ENCODE measurements at regions not wholly inside any gene's neighbourhood (a gene's known extent, or its start where the extent isn't known, plus 50 kb on each side); places are given as distances from the start of the nearest gene placed in this dataset.

DNA sequence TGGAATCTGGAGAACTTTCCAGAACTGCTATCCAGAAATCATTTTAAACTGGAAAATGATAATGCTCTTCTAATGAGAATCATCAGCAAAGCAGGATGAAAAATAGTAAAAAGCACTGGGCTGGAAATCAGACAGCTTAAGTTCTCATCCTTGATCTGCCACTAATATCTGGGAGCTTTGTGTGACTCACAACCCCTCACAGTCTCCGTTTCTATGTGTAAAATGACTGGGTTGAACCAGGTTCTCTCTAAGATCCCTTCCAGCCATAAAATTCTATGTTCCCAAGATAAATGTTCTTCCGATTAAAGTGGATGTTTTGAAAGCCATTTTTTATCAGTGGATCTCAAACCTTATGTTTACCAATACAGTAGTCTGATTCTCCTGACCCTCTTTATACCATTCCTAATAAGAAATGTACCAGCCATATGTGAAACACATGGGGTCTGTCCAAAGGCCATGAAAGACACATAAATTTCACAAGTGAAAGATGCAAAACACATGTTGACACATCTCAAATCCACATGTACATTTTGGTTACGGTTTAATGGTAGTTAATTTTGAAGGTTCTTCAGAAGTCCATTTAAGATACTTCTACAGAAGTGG, 188.8 kb downstream of the EN1 start:
- no peak for DNase-seq

DNA sequence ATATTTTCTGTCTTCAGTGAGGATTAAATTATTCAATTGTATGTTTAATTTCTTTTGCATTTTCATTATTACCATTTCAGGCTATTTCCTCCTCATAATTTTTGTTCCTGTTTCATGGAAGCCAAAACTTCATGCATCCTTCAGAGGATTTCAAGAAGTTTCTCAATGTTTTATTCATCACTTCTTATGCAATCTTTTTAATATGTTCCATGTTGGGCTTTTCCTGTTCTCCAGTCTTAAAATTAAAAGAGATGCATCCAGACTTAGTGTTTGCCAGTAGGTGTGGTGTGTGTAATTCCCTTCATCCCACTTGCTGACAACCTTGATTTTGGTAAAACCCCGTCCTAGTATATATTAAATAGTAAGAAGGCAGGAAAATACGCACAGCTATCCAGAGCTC, 190.0 kb downstream of the EN1 start:
- no peak for DNase-seq

DNA sequence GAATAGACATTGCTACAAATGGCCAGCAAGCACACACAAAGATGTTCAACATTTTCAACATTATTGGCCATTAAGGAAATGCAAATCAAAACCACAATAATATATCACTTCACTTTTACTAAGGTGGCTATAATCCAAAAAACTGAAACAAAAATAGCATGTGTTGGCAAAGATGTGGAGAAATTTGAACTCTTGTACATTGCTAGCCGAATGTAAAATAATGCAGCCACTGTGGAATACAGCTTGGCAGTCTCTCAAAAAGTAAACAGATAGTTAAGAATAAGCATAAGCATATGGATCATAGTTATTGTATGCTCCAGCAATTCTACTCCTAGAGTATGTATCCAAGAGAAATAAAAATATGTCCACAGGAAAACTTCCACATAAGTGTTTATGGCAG, 192.5 kb downstream of the EN1 start:
- DNase-seq: no peak

GRCh38 chr2:118650327-118650726, 197.1 kb downstream of the EN1 start:
- no peak for DNase-seq

DNA sequence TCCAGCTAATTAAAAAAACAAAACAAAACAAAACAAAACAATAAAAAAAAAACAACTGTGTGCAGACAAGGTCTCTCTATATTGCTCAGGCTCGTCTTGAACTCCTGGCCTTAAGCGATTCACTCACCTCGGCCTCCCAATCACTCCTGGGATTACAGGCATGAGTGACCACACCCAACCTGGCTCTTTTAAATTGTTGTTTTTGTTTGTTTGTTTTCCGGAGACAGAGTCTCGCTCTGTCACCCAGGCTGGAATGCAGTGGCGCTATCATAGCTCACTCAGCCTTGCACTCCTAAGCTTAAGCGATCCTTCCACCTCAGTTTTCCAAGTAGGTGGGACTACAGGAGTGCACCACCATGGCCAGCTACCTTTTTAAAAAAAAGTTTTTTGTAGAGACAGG, 201.6 kb downstream of the EN1 start:
- DNase-seq: no peak

DNA sequence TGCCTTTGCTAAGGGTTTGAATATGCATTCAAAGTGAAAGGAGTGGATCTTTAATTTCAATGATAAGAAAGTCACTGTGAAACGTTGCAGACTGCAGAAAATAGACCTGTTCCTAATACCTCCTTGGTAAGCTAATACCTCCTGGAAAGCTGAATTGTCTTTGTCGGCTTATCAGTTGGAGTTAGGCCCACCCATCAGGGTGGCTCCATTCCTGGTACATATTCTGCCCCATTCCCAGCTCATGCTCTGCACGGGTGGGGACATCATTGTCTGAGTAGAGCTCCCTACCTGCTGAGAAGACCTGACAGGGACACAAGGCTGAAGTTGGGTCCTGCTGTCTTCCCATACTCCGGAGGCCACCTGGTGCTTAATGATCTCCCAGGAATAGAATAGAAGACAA, 203.3 kb downstream of the EN1 start:
- DNase-seq: no peak

DNA sequence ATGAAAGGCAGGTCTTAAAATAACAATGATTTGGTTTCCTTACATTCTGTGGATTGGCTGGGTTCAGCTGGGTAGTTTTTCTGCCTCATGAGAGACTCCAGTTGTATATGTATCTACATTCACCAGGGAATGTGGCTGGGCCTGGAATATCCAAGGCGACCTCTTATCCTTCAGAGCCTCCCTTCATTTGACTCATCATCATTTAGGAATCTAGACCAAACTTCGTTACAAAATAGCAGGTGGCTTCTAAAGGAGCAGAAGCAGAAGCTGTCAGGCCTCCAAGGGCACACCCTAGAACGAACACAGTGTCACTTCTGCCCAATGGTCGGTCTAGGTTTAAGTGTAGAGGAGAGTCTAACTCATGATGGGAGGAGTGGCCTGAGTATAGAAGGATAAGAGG, 204.2 kb downstream of the EN1 start:
- no peak for DNase-seq

DNA sequence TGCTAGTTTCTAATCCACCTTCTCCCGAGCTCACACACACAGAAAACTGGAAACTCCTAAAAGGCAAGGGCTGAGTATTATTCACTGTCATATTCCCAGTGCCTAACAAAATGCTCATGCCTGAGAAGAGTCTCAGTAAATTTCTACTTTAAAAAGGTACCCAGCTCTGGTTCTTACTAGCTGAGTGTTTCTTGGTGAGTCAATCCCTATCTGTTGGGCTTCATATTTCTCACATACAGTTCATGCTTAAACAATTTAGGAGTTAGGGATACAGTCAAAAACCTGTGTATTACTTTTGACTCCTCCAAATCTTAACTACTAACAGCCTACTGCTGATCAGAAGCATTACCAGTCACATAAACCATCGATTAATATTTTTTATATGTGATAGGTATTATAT, 204.9 kb downstream of the EN1 start:
- no peak for DNase-seq

- no peak for DNase-seq
These were observed 205.7 kb downstream of the EN1 start for GRCh38 chr2:118641711-118642110.

GRCh38 chr2:118639371-118639770, 208.1 kb downstream of the EN1 start:
- no peak for DNase-seq

DNA sequence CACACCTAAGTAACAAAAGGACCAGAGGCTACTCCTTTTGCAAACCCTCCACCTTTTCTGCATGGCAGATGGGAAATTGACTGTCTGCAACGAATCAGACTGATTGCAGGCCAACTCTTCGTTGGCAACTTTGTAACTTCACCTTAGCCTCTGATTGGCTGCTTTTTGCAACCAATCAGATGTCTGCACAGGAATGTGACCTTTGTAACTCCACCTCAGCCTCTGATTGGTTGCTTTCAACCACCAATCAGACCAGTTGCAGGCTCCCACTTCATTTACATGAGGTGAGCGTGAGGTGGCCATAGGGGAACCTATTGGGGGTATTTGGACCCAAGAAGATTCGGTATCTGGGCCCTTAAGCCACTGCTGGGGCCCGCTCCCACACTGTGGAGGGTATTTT, 209.0 kb downstream of the EN1 start:
- no peak for DNase-seq

- DNase-seq: no peak
These were observed 211.6 kb downstream of the EN1 start for GRCh38 chr2:118635891-118636290.

- DNase-seq: no peak
These were observed 212.6 kb downstream of the EN1 start for GRCh38 chr2:118634876-118635275.

GRCh38 chr2:118633371-118634018, 214.0 kb downstream of the EN1 start:
- DNase-seq: no peak

GRCh38 chr2:118632921-118633320, 214.5 kb downstream of the EN1 start:
- no peak for DNase-seq

- DNase-seq: no peak
These were observed 220.3 kb downstream of the EN1 start for GRCh38 chr2:118627156-118627555.

- no peak for DNase-seq
These were observed 224.5 kb downstream of the EN1 start for GRCh38 chr2:118622913-118623312.

DNA sequence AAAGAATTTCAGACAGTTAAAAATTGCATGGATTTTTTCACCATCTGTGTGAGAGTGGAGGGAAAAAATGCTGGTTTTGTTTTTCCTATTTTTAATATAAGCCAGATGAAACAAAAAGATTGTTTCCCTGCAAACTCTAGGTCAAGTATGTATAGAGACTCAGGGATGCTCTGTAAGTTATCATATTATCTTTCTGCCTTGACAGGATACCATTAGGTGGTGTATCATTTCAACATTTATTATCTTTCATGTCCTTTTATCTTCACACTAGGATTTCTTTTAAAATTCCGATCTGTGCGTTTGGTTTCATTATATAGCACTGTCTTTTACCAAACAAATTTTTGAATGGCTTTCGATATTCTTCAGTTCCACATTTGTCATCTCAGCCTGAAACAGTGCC, 225.3 kb downstream of the EN1 start:
- DNase-seq: no peak

- DNase-seq: no peak
These were observed 229.2 kb downstream of the EN1 start for GRCh38 chr2:118618279-118618678.

- DNase-seq: no peak
These were observed 231.0 kb downstream of the EN1 start for GRCh38 chr2:118616432-118616831.

- DNase-seq: no peak
These were observed 232.6 kb downstream of the EN1 start for GRCh38 chr2:118614841-118615271.

- DNase-seq: no peak
These were observed 233.7 kb downstream of the EN1 start for GRCh38 chr2:118613737-118614136.

GRCh38 chr2:118611691-118612090, 235.8 kb downstream of the EN1 start:
- no peak for DNase-seq

- DNase-seq: no peak
These were observed 238.3 kb downstream of the EN1 start for GRCh38 chr2:118609138-118609537.

DNA sequence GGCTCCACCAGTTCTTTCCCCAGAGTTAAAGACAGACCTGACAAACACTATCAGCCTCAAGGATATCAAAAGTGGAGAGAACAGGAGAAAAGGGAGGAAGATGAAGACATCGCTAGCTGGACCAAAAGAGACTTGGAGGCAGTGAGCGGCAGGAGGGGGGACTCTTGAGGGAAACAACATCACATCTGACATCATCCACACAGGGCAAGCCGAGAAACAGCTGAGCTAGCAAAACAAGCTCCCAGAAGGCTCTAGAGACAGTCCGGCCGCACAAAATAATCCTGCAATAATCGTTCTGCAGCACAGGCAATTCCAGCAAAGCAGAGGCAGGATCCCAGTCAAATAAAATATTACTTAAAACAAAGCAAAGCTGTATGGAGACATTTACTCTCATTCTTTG, 239.8 kb downstream of the EN1 start:
- no peak for DNase-seq

Measured in RPMI8226 (cell line).